Fibroblast of pulmonary artery (primary cell): ENCODE measurements at regions not wholly inside any gene's neighbourhood (a gene's known extent, or its start where the extent isn't known, plus 50 kb on each side); places are given as distances from the start of the nearest gene placed in this dataset.

Experiments used
- DNase-seq: peaks from one replicate; pipeline ENCODE4 v3.0.0-alpha.2; 2010; ENCODE audit warnings: low read depth
- H3K4me3 ChIP-seq: replicated peaks from 2 replicates; pipeline ENCODE4 v1.5.1; 2011; ENCODE audit warnings: low read depth, mild to moderate bottlenecking, control low read depth, low read length, moderate library complexity
- CTCF ChIP-seq: IDR thresholded peaks from 2 replicates; pipeline ENCODE4 v1.5.1; 2011; ENCODE audit warnings: mild to moderate bottlenecking, control low read depth, low read length, inconsistent platforms; ENCODE audit errors: missing control alignments

GRCh38 chr18:75815767-75816166 is 388.3 kb upstream of the SMIM21 start:
- DNase-seq = no peak
- no peak overlapping the region for H3K4me3 ChIP-seq
- no peak for TF ChIP-seq CTCF

GRCh38 chr18:75812761-75813160 is 385.3 kb upstream of the SMIM21 start:
- no peak for TF ChIP-seq CTCF
- H3K4me3 ChIP-seq = no peak overlapping the region
- no peak for DNase-seq

- H3K4me3 ChIP-seq = no peak overlapping the region
- no peak for DNase-seq
- no peak for TF ChIP-seq CTCF
Observed at GRCh38 chr18:75810961-75811551, 383.6 kb upstream of the SMIM21 start.

- DNase-seq = no peak
- no peak overlapping the region for H3K4me3 ChIP-seq
- no peak for TF ChIP-seq CTCF
Observed at GRCh38 chr18:75810516-75810915, 383.0 kb upstream of the SMIM21 start.

- no peak overlapping the region for H3K4me3 ChIP-seq
- TF ChIP-seq CTCF = no peak
- DNase-seq = no peak
Observed at GRCh38 chr18:75809926-75810255, 382.4 kb upstream of the SMIM21 start.

GRCh38 chr18:75809151-75809925 is 381.8 kb upstream of the SMIM21 start:
- no peak for DNase-seq
- no peak for TF ChIP-seq CTCF

GRCh38 chr18:75805265-75805664 is 377.8 kb upstream of the SMIM21 start:
- TF ChIP-seq CTCF = no peak

More at GRCh38 chr18:75809151-75809925, 381.8 kb upstream of the SMIM21 start:
- H3K4me3 ChIP-seq = no peak overlapping the region

More at GRCh38 chr18:75805265-75805664, 377.8 kb upstream of the SMIM21 start:
- no peak for DNase-seq
- no peak overlapping the region for H3K4me3 ChIP-seq
